ENCODE measurements at regions not wholly inside any gene's neighbourhood (a gene's known extent, or its start where the extent isn't known, plus 50 kb on each side); places are given as distances from the start of the nearest gene placed in this dataset.
"Not testable (repeated sequence)": the region's sequence is repeated elsewhere in the genome, so short reads cannot be mapped to it uniquely, and the experiment has no call there.

DNA sequence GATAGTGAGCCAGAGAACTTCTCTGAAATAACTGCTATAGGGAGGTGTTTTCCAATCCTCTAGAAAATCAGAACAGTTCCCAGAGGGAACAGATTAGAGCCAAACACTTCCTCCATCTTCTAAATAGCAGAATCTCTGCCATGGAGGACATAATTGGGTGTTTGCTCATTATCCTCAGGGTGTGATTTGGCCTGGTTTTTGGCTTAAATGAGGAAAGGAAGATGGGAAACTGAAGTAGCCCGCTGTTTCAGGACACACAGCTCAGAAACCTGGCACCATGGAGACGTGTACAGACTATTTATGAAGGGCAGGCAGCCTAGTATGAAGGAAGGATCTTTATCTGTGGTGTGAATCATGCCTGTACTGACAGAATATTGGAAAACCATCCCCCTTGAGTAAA is 231.7 kb upstream of the PRKD1 start:
- DNase-seq (ENCODE audit: low spot score) = no peak

DNA sequence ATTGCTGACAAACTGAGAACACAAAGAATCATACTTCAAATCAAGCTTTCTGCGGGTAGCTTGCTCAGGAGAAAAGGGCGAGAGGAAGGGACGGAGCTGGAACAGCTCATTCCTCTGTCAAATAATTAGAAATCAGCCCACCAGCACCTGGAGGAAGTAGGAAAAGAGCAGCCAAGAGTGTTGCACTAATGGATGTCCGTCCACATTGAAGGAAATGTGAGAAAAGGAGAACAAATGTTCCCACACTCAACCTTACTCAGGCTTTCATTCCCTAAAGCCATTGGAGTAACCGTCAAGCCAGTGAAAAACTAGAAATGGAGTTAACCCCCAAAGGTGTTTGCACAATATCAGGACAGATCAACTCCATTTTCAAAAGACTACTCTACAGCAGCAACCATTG is 233.0 kb upstream of the PRKD1 start:
- DNase-seq (ENCODE audit: low spot score) = no peak

DNA sequence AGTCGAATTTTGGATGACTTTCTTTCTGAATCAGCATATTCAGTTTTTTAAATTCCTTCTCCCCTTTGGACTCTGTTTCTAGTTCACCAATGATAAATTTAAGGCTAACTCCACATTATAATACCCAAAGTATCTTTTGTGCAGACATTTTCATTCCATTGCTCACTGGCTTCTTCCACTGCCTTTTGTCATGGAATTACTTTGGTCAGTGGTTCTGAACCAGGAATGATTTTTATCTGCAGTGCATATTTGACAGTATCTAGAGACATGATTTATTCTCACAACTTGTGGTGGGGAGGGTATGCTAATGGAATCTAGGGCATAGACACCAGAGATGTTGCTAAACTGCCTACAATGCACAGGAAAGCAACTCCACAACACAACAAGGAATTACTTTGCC is 234.4 kb upstream of the PRKD1 start:
- DNase-seq (ENCODE audit: low spot score) = no peak

DNA sequence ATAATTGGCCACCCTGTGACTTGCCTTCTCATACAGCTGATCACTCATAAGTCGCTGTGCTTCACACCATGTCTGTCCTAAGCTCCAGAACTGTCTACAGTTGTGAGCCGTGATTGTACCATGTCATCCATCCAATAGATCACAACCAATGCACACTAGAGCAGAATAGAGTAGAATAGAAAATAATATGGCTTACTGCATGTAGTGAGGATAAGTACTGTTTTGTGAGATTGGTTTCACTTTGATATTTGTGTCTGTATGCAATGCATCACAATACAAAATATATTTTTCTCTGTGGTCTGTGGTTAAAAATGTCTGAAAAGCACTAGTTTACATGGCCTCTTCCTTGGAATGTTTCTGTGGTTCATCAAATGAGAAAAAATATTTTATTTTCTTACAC is 237.6 kb upstream of the PRKD1 start:
- no peak for DNase-seq (ENCODE audit: low spot score)

DNA sequence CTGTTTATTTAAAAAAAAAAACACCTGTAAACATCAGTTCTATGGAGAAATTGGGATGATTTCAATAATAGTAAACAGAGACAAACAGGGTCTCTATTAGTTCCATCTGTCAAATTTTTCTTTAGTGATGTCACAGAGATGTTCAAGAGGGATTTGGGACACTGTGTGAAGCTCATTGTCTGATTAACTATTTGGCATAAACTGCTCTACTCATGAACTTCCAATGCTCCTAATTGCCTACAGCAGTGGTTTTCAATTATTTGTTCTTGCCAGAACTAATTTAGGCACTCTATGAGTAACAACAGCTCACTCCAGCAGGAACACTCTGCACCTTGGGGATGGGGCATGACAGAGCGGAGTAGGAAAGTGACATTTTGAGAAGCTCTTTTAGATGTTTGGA is 250.1 kb upstream of the PRKD1 start:
- no peak for DNase-seq (ENCODE audit: low spot score)

DNA sequence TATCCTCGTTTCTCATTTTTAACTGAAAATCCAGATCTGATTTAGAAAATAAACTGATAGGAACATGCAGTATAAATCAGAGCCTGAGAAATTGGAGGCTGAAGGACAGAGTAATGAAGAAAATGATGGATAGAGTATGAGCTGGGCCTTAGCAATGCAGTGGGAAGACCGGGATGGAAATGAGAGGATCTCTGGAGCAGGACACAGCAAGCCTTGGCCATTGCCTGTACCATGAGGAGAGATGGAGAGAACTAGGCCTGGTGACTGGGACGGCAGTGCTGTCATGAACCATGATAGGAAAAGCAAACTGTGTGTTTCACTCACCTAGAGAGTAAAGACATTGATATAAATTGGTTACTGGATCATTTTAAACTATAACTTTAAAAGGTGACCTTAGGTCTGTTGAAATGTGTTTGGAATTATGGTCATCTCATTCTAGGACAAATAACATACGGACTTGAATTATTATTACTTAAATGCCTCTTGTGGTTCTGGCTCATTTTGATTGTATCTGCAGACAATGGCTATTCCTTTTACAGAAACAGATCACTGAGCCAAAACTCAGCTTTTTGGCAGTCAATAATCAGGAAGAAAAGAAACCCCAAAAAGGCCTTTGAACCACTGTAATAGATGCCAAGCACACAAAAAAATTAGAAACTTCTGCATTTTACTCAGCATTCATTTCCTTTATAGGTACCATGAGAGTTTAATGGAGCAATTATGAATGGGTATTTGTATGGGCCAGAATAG is 251.9 kb upstream of the PRKD1 start:
- DNase-seq (ENCODE audit: low spot score) = no peak

DNA sequence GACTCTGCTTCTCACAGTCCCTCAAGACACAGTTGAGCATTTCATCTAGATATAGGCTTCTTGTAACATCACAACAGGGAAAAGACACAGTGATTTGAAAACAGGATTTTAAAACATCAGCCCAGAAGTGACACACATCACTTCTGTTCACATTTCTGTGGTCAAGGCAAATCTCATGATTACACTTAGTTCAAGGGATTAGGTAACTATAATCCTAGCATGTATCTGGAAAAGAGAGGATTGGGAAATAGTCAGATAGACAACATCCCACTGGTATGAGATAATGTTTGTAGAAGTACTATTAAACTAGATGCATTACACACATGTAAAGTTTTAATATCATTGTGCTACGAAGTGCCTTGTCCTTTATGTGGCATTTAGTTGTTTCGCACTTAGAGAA is 252.6 kb upstream of the PRKD1 start:
- DNase-seq (ENCODE audit: low spot score) = no peak

DNA sequence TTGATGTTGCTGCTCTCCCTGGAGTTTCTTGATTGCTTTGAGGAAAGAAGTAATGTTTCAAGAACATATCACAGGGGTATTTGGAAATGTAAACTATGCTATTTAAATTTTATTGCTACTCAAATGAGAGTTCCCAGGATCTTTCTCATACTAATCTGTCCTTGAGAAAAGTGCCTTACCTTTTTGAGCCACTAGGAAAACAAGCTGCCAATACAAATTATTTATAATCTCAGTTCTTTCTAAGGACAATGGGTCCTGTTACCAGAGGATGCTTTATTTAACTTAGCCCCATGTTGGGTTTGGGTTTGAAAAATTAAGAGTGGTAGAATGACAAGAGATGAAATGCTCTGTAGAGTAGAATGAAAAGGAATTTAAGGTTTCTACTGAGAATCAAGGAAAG is 258.2 kb upstream of the PRKD1 start:
- peak; percentile 3 for DNase-seq (ENCODE audit: low spot score)

DNA sequence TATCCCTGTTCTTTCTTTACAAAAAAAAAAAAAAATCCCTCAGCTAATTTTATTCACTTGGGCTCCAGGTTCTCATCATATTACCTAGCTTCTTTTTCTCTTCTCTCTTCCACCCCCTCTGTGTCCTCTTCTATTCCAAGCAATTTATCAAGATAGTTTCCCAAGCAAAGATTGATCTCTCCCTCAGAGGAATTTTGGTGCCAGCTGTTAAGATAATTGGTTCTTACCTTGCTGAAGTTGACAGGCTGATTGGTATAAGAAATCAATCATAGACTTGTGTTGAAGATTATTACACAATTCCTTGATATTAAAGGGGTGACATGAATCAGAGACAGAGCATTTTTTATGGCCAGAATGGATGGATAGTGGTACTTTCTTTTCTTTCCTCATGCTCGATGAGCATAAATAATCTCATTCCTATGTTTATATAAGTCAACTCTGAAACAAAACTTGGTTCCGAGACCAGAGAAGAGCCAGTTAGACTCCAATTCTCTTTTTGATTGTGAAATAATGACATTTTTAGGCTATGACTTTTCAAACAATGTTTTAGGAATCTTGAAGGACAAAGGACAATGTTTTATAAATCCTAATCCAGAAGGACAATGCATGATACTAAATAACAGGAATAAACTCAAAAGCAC is 264.1 kb upstream of the PRKD1 start:
- no peak for DNase-seq (ENCODE audit: low spot score)

DNA sequence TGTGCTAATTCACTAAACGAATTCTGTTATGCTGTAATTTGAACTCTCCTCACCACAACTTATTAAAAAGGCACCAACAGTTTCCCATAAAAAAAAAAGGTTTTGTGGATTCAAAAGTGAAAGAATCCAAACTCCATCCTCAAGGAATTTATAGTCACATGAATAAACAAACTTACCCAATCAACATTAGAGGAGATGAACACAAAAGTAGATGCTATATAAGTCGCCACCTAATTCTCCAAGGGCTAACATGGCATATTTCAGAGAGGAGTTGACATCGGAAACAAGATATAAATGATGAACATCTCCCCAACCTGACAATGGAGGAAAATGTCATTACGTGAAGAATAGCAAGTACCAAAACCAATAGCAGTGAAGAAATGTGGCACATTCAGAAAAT is 265.5 kb upstream of the PRKD1 start:
- no peak for DNase-seq (ENCODE audit: low spot score)

DNA sequence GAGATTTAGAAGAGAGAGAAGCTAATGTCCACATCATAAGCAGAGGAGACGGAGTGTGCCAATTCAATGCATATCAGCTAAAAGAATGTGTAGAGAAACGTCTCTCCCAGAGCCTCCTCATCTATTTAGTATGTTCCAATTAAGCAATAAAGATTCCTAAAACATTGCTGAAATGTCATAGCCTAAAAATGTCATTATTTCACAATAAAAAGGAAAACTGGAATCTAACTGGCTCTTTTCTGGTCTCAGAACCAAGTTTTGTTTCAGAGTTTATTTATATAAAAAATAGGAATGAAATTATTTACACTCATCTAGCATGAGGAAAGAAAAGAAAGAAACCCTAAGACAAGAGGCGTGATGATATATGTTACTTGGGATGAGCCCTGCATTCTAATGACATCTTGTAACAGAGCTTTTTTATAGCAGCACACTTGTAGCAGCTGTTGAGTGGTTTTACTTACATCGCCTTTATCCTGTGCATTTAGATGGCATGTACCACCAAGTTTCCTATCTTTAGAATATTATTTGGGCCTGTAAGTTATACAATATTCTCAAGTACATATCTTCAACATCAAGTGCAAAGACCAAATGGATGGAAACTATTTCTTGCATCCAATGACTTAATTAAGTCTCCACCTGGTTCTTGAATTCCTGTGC is 266.3 kb upstream of the PRKD1 start:
- no peak for DNase-seq (ENCODE audit: low spot score)

DNA sequence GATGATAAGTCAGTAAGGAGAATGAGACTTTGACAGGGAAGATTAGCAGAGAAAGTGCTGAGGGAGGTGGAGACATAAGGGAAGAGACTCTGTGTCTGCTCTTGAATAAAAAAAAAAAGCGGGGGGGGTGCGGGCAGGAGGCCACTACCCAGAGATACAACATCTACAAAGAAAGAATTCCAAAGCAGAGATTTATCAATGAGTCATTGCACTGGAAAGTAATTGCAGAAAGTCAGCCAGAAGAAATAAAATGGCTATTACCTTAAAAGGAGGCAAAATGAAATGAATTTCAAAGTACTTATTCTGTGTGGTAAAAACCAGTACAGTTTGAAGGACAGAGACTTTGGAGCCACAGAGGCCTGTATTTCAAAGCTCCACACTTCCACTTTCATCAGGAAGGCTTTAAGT is 267.1 kb upstream of the PRKD1 start:
- DNase-seq (ENCODE audit: low spot score) = peak; percentile 40

DNA sequence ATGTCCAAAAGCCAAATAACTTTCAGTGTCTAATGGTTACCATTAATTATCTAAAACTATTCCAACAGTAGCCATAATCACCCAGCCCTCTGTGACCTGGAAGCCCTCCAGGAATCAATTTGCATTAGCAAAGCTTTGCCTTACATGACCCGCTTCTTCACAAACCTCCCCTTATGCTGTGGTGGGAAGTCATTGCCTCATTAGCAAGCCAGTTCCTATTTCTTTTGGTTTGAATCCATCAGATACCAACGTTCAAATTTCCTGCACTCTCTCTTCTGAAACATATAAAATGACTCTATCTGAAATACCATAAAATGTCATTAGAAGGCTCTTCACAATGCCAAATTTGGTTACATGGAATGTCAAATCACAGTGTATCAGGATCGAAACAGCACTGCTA is 268.3 kb upstream of the PRKD1 start:
- DNase-seq (ENCODE audit: low spot score) = no peak

DNA sequence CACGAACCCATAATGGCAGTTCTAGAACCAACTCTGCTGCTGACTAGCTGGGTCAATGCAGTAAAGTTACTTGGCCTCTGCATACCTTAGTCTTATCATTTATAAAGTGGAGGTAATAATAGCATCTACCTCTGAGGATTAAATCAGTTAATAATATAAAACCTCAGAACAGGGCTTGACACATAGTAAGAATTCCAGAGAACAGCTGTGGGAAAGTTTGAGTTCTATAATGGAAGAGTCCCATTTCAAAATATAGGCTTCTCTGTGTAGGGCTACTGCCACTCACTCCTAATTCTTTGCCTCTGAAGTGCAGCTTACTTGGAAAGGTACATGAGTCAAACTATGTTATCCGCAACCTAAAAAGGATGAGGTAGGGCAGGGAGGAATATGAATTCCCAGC is 269.2 kb upstream of the PRKD1 start:
- no peak for DNase-seq (ENCODE audit: low spot score)

DNA sequence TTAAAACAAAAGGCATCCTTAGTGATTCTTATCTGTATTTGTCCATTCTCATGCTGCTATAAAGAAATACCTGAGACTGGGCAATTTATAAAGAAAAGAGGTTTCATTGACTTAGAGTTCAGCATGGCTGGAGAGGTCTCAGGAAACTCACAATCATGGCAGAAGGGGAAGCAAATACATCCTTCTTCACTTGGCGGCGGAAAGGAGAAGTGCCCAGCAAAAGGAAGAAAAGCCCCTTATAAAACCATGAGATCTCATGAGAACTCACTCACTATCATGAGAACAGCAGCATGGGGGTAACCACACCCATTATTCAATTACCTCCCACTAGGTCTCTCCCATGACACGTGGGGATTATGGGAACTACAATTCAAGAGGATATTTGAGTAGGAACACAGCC is 271.1 kb upstream of the PRKD1 start:
- not testable (repeated sequence) for DNase-seq (ENCODE audit: low spot score)

DNA sequence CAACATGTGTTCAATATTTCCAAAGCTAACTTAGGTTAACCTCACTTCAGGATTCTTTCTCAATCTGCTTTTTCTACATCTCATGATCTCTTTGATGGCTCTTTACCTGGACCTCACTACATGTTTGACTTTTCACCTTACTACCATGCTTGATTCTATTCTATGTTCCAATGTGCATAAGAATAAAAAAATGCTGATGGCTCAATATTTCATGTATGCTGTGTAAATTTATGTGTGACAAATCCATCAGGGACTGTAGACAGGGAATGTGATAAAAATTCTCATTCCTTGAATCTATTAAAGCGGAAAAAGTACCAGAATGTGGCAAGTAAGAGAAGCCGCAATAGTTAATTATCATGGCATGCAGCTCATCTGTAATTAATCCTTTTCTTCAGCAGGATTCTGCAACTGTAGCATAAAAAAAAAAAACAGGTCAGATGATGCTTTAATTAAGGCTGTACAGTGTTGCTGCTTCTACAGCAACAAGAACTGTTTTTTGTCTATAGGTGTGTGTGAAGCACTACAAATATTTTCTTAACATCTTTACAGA is 276.9 kb upstream of the PRKD1 start:
- no peak for DNase-seq (ENCODE audit: low spot score)

DNA sequence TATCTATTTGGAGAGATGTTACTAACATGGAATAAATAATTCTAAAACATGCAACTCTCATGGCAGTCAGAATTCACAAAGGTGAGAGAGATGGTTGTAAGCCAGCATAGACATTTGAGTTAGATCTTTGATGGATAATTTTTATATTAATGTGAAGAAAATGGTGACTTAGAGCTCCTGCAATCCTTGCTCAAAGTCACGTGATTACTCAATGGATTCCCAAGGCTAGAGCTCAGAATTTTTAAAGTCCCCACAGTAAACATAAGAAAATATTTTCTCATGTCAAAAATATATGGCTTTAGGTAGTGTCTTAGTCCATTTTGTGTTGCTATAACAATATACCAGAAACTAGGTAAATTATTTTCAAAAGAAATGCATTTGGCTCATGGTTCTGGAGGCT is 281.5 kb upstream of the PRKD1 start:
- DNase-seq (ENCODE audit: low spot score) = no peak

DNA sequence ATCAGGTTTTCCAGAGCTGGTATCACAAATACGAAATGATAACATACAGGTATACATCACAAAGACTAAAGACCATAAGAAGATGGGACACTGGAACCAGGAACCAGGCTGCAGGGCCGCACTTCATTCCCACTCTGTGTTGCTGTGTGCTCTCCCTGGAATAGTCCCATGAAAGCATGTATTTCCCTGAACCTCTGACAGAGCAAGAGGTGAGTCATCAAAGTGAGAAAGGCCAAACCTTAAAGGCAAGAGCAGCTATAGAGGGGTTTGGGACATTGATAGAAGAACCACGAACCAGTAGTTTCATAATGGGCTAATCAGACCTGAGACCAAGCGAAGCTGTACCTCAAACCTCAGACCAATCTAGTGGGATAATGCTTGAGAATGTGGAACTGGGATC is 283.0 kb upstream of the PRKD1 start:
- no peak for DNase-seq (ENCODE audit: low spot score)

DNA sequence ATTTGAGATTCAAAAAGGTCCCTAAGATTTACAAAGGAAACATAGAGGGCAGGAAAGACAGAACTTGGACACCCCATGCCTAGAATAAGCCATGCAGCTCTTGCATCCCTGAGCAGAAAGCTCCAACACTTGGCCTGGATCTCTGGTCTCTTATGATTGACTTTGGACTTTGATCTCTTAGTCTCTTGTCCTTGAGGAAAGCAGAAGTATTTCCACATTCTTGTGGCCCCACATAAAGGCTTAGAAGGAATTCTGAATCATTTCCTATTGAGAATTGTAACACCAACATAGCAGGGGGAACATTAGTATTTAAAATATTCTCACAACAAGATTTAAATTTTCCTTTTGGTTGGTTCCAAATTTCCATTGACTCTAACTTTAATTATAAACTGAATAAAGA is 283.7 kb upstream of the PRKD1 start:
- DNase-seq (ENCODE audit: low spot score) = no peak

DNA sequence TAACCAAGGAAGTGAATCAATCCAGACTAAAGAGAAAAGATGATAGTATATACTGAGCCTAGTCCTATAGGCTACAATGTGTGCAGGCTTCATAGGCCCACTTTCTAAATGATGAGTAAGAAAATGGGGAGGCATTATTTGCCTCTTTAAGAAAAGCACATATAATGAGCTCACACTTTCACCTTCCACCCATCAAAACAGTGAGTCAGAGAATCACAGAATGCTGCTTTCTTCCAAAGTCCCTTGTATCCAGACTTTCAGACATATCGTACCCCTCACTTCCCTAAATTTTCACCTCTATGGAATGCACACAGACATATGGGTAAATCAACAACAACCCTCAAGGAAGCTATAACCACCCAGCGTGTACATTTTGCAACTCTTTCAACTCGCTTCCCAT is 286.4 kb upstream of the PRKD1 start:
- DNase-seq (ENCODE audit: low spot score) = no peak

DNA sequence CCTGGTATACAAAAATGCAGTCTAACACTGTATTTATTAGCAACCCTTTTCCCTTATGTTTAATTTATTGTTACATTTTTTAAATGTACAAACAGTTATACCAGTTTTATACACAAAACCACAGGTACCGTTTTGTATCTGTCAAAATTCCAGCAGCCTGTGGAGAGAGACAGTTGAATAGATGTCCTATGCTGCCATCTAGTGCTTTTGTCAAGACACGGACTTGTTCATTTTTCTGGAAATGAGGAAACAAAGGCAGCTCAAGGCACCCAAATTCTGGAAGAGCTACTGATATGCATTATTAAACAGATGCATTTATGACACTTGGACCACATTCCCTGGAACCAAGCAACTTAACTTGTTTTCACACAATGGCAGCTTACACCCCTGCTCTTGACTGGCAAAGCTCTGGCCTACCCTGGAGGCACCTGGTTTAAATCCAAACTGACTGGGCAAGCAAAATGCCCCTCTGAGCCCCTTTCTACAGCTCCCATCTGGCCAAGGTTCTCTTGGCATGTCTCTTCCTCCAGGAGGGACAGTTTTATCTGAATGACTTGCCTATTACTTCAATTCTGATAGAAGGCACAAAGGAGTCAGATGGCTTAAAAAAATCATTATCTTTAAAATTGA is 286.9 kb upstream of the PRKD1 start:
- DNase-seq (ENCODE audit: low spot score) = peak; percentile 59

DNA sequence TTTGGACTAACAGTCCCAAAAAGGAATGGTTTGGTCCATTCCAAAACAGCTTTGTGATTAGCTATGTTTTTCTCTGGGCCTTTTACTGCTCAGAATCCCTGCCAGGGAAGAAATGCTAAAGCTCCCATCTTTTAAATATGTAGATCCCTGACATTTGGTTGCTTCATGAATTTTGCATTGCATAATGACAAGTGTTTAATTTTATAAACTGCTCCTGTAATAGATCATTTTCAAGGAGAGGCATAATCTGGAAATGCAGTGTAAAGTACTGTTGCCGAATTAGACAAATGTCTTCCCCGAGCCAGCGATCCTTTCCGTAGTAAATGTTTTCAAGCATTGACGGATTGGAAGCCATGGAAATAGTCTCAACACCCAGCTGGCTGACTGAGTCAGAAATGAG is 291.3 kb upstream of the PRKD1 start:
- DNase-seq (ENCODE audit: low spot score) = no peak

DNA sequence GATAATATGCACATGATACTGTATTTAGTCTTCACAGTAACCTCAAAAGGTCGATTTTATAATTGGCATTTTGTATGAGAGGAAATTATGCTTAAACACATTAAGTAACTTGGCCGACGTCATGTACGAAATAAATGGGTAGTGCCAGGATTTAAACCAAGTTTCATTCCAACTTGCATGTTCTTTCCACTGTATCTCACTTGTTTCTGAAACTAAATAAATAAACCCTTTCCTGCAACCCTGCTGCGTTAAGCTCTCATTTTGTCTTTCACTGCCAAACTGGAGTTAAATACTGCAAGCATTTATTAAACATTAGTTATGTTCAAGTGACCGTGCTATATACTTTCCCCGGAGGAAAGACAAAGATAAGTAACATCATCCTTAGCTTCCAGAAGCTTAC is 293.9 kb upstream of the PRKD1 start:
- DNase-seq (ENCODE audit: low spot score) = no peak
